PC-3 (cell line): ENCODE measurements at regions not wholly inside any gene's neighbourhood (a gene's known extent, or its start where the extent isn't known, plus 50 kb on each side); places are given as distances from the start of the nearest gene placed in this dataset.

ENCODE experiments used
- CTCF ChIP-seq: fragments of 300-600 bp; sonication (generic); conservative IDR thresholded peaks from 2 replicates; pipeline ENCODE4 v1.5.1; 2017; ENCODE audit warnings: antibody characterized with exemption, low read depth, mild to moderate bottlenecking, low read length
- EZH2phosphoT487 ChIP-seq: fragments of 300-600 bp; sonication (generic); IDR thresholded peaks from 2 replicates; pipeline ENCODE4 v1.6.1; 2018; ENCODE audit warnings: mild to moderate bottlenecking, antibody characterized with exemption, low read length, borderline replicate concordance

GRCh38 chr12:88300931-88301330 is 158.8 kb downstream of the TMTC3 start:
- TF ChIP-seq CTCF: no peak
- no peak for TF ChIP-seq EZH2phosphoT487
